ENCODE measurements at regions not wholly inside any gene's neighbourhood (a gene's known extent, or its start where the extent isn't known, plus 50 kb on each side); places are given as distances from the start of the nearest gene placed in this dataset.
A peak's percentile ranks its signal among the peaks of the same experiment; 100 is the strongest.

DNA sequence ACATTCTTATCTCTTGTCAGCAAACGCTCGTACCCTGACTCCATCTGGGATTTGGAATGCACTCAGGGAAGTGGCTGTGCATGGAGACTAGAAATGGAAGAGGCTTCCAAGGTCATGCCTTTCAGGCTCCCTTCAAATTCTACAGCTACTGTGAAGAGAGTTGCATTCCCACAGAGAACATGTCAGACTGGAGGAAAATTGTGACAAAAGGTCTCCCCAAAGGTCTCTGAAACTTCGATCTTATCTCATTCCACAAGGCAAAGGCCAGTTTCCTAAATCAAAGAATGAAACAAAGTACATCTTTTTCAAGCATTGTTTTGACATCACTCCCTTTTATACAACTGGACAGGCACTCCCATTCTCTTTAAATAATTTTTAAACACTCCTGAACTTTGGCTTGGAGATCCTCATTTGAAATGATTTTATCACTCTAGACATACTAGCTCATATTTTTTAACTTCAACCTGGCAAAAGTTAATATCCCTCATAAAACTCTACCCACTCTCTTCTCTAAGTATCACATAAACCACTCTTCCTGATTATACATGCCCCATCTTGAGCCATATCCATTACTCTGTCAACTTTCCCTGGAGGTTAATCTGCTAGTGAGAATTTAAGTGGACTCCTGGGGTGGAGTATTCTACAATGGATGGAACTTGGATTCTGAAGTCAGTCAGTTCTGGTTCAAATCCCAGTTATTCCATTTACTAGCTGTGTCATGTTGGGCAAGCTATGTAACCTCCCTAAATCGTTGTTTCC, 218.1 kb upstream of the HMGA2 start:
- H3K4me3 ChIP-seq (ENCODE audit: severe bottlenecking) = no peak overlapping the region
- peaks cover 16% of the 10 kb centered on the region for H3K36me3 ChIP-seq (ENCODE audit: low read depth)
- H3K9me3 ChIP-seq (ENCODE audit: severe bottlenecking) = no peaks in the 10 kb centered on the region
- H3K27ac ChIP-seq (ENCODE audit: poor library complexity, severe bottlenecking) = peak overlapping the region; percentile 100
- TF ChIP-seq, protein P1, sequence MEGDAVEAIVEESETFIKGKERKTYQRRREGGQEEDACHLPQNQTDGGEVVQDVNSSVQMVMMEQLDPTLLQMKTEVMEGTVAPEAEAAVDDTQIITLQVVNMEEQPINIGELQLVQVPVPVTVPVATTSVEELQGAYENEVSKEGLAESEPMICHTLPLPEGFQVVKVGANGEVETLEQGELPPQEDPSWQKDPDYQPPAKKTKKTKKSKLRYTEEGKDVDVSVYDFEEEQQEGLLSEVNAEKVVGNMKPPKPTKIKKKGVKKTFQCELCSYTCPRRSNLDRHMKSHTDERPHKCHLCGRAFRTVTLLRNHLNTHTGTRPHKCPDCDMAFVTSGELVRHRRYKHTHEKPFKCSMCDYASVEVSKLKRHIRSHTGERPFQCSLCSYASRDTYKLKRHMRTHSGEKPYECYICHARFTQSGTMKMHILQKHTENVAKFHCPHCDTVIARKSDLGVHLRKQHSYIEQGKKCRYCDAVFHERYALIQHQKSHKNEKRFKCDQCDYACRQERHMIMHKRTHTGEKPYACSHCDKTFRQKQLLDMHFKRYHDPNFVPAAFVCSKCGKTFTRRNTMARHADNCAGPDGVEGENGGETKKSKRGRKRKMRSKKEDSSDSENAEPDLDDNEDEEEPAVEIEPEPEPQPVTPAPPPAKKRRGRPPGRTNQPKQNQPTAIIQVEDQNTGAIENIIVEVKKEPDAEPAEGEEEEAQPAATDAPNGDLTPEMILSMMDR (IDR thresholded peaks at IDR 0.05; ENCODE audit: poor library complexity, severe bottlenecking) = no peak
- DNase-seq (ENCODE audit: low spot score) (no peak), ATAC-seq (ENCODE audit: low read depth) (no peak)
- peaks cover 67% of the 10 kb centered on the region for H3K4me1 ChIP-seq (ENCODE audit: insufficient read depth, poor library complexity, severe bottlenecking)
- H3K27me3 ChIP-seq (ENCODE audit: insufficient read depth, poor library complexity, severe bottlenecking) = no peaks in the 10 kb centered on the region

DNA sequence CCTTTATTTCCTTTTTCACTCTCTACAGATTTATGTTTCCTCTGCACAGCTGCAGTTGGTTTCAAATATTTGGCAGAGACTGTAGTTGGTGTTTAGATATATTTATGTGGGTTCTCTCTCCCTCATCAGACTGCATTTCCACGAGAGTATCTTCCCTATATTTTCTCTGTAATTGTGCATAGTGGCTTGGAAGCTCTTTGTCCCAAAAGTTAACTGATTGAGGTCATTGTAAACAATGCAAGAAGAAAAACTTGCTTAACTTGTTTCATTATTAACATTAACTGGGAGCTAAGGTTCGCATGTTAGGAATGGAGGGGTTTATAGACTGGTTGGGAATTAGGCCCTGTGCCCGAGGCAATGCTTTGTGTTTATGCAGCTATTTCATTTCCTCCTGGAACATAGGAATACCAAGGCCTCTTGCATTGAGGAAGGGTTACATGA, 216.9 kb upstream of the HMGA2 start:
- no peaks in the 10 kb centered on the region for H3K27me3 ChIP-seq (ENCODE audit: insufficient read depth, poor library complexity, severe bottlenecking)
- H3K27ac ChIP-seq (ENCODE audit: poor library complexity, severe bottlenecking) = peak overlapping the region; percentile 100
- H3K4me1 ChIP-seq (ENCODE audit: insufficient read depth, poor library complexity, severe bottlenecking) = peaks cover 69% of the 10 kb centered on the region
- H3K36me3 ChIP-seq (ENCODE audit: low read depth) = peaks cover 16% of the 10 kb centered on the region
- ATAC-seq (ENCODE audit: low read depth) (no peak), DNase-seq (ENCODE audit: low spot score) (no peak)
- H3K4me3 ChIP-seq (ENCODE audit: severe bottlenecking) = no peak overlapping the region
- H3K9me3 ChIP-seq (ENCODE audit: severe bottlenecking) = no peaks in the 10 kb centered on the region
- TF ChIP-seq, protein P1 (IDR thresholded peaks at IDR 0.05; ENCODE audit: poor library complexity, severe bottlenecking) = no peak

DNA sequence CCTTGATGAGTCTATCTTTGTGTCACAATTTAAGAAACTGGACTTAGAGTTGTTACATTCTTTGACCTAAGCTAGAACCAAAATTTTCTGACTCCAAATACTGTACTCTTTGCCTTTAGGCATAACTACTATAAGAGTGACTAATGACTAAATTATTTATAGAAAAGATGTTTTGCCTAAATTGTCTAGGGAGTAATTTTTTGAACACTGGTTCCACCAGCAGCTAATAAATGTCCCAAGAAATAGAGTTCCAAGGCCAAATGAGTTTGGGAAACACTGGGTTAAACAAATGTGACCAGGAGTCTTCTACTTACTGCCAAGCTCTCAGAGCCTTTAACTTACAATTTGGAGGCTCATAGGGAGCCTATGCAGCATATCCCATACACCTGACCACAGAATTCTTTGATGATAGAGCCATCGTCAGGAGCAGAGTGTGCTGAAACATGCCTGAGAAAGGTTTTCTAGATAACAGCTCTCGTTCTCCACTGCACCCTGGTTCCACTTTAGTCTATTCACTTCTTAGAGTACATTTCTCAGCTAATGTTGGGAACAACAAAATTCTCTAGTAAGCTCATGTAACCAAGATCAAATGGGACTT, 215.9 kb upstream of the HMGA2 start:
- Histone ChIP-seq H3K36me3 (ENCODE audit: low read depth) (peaks cover 16% of the 10 kb centered on the region), H3K4me1 (ENCODE audit: insufficient read depth, poor library complexity, severe bottlenecking) (peaks cover 73% of the 10 kb centered on the region)
- ATAC-seq (ENCODE audit: low read depth) = peak; percentile 54

DNA sequence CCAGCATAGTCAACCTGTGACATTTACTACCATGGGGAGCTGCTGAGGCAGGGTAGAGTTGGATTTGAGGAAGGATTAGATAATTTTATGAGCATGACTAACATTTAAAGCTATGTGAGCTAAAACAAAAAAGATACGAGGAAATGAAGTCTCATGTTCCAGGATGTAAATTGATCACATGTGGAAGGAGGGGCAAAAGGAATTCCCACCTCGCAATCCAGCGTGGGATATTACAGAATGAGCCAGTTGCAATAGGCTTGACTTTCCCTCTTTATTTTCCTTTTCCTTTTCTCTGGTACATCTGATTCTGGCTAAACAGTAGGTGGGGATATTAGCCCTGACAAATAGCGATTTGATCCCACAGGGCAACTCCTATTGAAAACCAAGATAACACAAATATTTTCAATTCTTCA, 214.9 kb upstream of the HMGA2 start:
- Histone ChIP-seq H3K4me3 (ENCODE audit: severe bottlenecking) (no peak overlapping the region), H3K27ac (ENCODE audit: poor library complexity, severe bottlenecking) (peak overlapping the region; percentile 100), H3K36me3 (ENCODE audit: low read depth) (peaks cover 14% of the 10 kb centered on the region), H3K9me3 (ENCODE audit: severe bottlenecking) (no peaks in the 10 kb centered on the region), H3K27me3 (ENCODE audit: insufficient read depth, poor library complexity, severe bottlenecking) (no peaks in the 10 kb centered on the region), H3K4me1 (ENCODE audit: insufficient read depth, poor library complexity, severe bottlenecking) (peaks cover 66% of the 10 kb centered on the region)
- TF ChIP-seq, protein P1 (IDR thresholded peaks at IDR 0.05; ENCODE audit: poor library complexity, severe bottlenecking) = peak; percentile 80
- ATAC-seq (ENCODE audit: low read depth) (peak; percentile 82), DNase-seq (ENCODE audit: low spot score) (peak; percentile 55)

More for the DNA sequence above, 215.9 kb upstream of the HMGA2 start:
- Histone ChIP-seq H3K4me3 (ENCODE audit: severe bottlenecking) (no peak overlapping the region), H3K27me3 (ENCODE audit: insufficient read depth, poor library complexity, severe bottlenecking) (no peaks in the 10 kb centered on the region), H3K9me3 (ENCODE audit: severe bottlenecking) (no peaks in the 10 kb centered on the region), H3K27ac (ENCODE audit: poor library complexity, severe bottlenecking) (peak overlapping the region; percentile 100)
- no peak for DNase-seq (ENCODE audit: low spot score)
- TF ChIP-seq, protein P1 (IDR thresholded peaks at IDR 0.05; ENCODE audit: poor library complexity, severe bottlenecking) = no peak

DNA sequence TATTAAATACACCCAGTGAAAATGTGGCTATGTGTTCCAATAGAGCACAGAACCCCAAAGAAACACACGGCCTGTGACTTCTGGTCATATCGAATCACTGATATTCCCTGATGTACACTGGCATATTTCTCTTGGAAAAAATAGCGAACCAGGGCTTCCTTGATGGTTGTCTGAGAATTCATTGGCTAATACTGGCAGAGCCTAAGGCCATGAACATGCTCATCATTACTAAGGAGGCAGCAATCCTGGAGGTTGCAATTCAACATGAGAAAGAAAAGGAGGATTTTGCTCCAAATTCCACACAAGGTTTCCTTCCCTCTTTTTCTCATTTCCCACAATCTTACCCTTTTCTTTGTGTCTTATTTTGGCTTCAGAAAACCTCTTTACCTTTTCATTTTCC, 212.9 kb upstream of the HMGA2 start:
- H3K27me3 ChIP-seq (ENCODE audit: insufficient read depth, poor library complexity, severe bottlenecking) = no peaks in the 10 kb centered on the region
- peak overlapping the region; percentile 100 for H3K27ac ChIP-seq (ENCODE audit: poor library complexity, severe bottlenecking)
- H3K4me3 ChIP-seq (ENCODE audit: severe bottlenecking) = no peak overlapping the region
- H3K36me3 ChIP-seq (ENCODE audit: low read depth) = peaks cover 5% of the 10 kb centered on the region
- H3K4me1 ChIP-seq (ENCODE audit: insufficient read depth, poor library complexity, severe bottlenecking) = peaks cover 55% of the 10 kb centered on the region
- DNase-seq (ENCODE audit: low spot score) (no peak), ATAC-seq (ENCODE audit: low read depth) (no peak)
- no peaks in the 10 kb centered on the region for H3K9me3 ChIP-seq (ENCODE audit: severe bottlenecking)
- TF ChIP-seq, protein P1 (IDR thresholded peaks at IDR 0.05; ENCODE audit: poor library complexity, severe bottlenecking) = no peak

Measured in RWPE2 (cell line).